MM.1S (cell line): ENCODE measurements at regions not wholly inside any gene's neighbourhood (a gene's known extent, or its start where the extent isn't known, plus 50 kb on each side); places are given as distances from the start of the nearest gene placed in this dataset.

Experiments
- CTCF ChIP-seq: fragments of 300-600 bp; sonication (generic); IDR thresholded peaks from 2 replicates; pipeline ENCODE4 v1.5.1; 2016; ENCODE audit warnings: antibody characterized with exemption, low read length, mixed read lengths
- EZH2phosphoT487 ChIP-seq: fragments of 300-600 bp; sonication (generic); IDR thresholded peaks from 2 replicates; pipeline ENCODE4 v1.6.1; 2018; ENCODE audit warnings: antibody characterized with exemption, low read length

- TF ChIP-seq CTCF (no peak), EZH2phosphoT487 (no peak)
Measured at GRCh38 chr12:60693019-60693626, 1097.3 kb downstream of the SLC16A7 start.
